ENCODE measurements at regions not wholly inside any gene's neighbourhood (a gene's known extent, or its start where the extent isn't known, plus 50 kb on each side); places are given as distances from the start of the nearest gene placed in this dataset.
"Not testable (repeated sequence)": the region's sequence is repeated elsewhere in the genome, so short reads cannot be mapped to it uniquely, and the experiment has no call there.

DNA sequence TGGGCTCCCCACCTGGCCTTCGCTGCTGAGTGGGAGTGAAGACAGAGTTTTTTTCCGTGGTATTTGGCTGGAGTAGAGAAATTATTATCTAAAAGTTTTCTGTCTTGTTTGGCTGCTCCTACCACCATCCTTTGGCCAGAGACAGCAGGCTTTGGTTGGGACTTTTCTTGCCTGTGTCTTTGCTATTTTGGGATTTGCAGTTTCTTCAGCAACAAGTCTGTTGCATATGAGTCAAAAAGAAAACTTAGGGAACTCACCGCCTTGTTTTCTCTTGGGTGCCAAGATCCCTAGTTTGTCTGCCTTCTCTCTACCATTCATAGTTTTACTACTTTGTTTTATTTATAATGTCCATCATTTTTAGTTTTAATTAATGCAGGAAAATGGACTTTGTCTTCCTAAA is 683.8 kb downstream of the DOK5 start:
- no peak for DNase-seq (ENCODE audit: low spot score)

DNA sequence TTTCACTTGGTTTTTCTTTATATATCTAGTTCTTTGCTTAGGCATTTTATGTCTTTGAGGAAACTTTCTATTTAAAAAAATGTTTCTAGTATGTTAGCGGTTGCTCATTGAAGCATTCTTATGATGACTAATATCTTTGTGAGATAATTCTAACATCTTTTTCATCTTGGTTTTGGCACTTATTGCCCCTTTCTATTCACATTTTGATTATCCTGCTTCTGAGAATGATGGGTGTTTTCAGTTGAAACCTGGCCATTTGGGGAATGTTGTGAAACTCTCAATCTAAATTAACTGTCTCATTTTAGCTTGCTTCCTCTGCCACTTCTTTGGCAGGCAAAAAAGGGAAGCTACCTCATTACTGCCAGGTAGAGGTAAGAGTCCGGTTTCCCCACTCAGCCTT is 683.1 kb downstream of the DOK5 start:
- DNase-seq (ENCODE audit: low spot score): no peak

DNA sequence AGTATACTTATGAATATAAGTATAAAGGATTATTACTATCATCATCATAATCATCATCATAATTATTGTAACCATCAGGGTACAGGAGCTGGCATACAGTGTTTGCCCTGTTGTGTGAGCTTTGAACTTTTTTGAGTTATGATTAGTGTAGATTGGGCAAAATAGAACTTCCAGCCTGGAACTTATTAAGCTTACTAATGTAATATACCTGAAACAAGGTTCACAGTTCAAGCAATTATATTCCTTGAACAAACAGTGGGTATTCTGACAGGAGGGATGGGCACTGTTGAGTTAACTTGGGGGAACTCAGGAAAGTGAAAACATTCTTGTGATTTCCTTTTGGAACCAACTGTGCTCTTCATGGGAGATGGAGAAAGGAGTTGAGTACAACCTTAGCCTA is 680.0 kb downstream of the DOK5 start:
- DNase-seq (ENCODE audit: low spot score): no peak

DNA sequence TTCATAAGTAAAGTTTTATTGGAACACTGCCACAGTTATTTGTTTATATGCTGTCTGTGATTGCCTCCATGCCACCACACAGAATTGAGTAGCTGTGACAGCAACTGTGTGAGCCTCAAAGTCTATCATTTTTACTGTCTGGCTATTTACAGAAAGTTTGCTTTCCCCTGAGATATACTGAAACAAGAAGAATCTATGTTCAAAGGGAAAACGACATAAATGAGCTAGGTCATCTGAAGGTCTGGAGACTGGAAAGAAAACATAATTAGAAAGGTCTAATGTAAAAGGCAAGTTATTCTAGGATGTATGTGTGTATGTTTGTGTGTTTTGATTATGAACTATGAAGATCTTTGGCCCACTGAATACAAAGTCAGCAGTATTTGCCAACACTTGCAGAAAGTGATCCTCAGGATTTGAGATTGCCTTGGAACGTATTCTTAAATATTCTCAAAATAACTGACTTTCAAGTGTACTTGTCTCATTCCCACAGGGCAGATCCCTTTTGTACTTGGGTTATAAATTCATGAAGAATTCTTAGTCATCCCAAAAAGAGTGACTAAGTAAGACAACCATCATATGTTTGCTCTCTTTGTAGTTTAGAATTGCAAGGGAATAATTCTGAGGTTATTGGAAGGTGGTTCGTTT is 677.7 kb downstream of the DOK5 start:
- DNase-seq (ENCODE audit: low spot score): no peak

DNA sequence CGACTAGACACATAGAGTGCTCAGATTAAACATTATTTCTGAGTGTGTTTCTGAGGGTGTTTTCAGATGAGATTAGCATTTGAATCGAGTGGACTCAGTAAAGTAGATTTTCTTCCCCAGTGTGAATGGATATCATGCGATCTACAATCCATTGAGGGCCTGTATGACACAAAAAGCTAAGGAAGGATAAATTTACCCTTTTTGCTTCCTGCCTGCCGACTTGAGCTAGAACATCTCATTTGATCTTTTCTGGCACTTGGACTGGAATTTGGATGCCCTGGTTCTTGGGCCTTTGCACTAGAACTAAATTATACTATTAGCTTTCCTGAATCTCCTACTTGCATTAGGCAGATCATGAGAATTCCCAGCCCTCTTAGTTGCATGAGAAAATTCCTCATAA is 675.8 kb downstream of the DOK5 start:
- DNase-seq (ENCODE audit: low spot score): no peak

DNA sequence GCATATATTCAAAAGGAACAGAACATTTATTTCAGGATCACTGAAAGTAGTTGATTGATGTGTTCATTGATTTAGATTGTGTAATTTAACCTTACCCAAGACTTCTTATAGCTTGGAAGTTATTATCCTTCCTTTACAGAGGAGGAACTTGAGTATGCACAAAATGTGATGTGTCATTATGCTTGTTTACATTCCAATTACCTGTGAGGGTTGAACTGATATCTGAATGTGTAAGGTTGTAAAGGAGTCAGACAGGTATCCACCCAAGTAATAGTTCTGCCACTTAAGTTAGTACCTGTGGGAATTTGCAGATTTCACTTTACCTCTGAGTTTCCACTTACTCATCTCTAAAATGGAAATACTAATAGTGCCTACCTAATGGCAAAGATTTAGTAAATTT is 668.2 kb downstream of the DOK5 start:
- DNase-seq (ENCODE audit: low spot score): no peak

DNA sequence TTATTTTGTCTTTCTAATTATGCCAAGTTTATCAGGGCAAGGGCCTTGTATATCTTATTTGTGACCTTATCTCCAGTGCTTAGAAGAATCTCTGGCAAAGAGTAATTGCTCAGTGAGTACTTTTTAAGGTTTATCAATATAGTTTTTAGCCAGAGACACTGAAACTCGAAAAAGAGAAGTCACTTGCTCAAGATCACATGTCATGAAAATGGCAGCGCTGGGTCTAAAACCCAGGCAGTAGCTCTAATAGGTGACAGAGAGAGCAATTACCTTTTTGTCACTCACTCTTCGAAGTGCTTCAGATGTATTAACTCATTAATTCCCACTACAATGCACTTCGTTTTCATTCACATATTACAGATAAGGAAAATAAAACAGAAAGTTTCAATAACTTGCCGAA is 667.5 kb downstream of the DOK5 start:
- no peak for DNase-seq (ENCODE audit: low spot score)

DNA sequence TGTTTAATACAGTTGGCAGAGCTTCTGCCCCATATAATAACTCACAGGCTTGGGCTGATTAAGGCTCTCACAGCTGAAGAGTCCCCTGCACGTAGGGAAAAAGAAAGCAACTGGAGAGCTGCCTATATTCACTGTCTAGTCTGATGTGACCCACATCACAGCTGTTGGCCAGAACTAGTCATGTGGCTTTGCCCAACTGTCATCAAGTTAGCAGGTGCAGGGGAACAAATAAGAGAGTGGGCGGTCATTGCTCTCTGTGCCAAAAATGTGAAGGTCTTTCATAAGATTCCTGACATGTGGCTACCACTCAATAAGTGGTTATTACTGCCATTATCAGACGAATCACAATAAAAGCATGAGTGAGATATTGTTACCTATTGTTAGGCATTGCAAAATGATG is 665.2 kb downstream of the DOK5 start:
- no peak for DNase-seq (ENCODE audit: low spot score)

DNA sequence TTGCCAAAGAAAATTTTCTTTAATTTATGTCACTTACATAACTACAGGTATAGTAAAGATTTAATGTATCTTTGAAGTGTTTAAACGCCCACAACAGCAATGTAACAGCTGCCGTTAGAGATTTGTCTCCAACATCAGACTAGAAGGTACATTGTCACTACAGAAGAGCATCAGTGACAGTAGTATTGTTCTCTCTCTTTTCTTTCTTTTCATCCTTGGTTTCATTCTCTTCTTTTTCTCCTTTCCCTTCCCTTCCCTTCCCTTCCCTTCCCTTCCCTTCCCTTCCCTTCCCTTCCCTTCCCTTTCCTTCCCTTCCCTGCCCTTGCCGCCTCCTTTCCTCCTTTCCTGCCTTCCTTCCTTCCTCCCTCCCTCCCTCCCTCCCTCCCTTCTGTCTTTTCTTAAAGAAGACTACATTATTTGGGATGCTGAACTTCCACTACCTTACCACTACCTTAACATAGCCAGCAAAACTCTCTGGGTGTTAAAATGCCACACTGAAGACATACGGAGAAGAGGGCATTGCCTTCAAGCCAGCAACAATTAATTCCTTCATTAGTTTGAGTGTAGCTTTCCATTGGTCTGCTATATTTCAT is 663.9 kb downstream of the DOK5 start:
- no peak for DNase-seq (ENCODE audit: low spot score)

DNA sequence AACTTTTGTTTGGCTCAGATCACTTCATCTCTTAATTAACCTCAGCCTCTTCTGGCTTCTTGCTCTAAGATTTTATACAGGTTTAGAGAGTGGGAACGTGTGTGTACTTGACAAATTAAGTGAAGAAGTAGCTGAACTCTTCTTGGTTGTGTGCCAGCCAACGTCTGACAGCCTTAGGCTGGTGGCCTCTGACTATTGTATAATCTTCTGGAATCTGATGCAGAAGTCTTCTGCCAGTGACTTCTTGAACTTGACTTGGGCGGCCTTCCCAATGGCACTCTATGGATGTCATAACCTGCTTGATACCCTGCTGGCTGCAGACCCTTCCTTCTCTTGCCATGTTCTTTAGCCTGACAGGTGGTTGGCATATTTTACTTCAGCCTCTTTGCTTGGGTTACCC is 660.5 kb downstream of the DOK5 start:
- DNase-seq (ENCODE audit: low spot score): no peak

DNA sequence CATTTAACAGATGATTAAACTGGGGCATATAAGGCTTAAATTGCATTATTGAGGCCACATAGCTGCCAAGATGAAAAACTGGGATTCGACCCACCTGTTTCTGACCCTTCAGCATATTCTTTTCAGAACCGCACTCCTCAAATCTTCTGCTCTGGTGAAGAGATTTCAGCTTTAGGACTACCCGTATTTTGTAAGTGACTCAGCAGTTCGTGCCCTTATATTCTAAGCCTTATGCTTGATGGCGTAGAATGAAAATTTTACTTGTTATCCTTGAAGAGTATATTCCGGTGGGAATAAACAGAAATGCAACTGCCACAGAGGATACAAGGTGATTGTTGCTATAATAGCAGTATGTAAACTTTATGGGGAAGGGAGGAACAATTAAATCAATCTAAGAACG is 657.1 kb downstream of the DOK5 start:
- no peak for DNase-seq (ENCODE audit: low spot score)

DNA sequence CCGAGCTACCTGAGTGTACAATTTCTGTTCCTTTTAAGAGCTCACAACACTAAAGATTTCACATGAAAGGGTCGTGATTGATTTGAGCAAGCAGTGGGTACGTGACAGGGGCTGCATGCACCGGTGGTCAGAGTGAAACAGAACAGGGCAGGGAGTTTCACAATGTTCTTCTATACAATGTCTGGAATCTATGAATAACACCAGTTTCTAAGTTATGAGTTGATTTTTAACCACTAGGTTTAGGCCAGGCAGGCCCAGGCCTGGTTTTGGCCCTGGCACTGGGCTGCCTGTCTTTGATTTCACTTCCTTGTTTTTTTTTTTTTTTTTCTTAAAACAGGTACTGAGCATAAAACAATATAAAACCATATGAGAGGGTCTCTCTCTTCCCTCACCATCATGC is 642.2 kb downstream of the DOK5 start:
- not testable (repeated sequence) for DNase-seq (ENCODE audit: low spot score)

DNA sequence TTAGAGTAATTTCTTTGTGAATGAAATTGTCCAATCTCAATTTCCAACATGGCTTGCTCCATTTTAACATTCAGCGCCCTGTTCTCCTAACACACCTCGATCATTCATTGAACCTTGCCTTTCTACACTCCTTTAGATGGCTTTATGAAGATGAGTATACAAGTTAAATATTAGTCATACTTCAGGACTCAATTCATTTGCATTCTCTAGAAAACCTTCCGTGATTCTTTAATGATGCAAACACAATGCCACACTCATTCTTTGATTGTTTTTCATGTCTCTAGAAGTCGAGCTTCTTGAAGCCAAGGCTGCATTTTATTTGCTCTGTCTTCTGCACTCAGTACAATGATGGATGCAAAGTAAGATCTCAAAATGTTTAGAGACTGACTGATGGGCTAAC is 641.2 kb downstream of the DOK5 start:
- no peak for DNase-seq (ENCODE audit: low spot score)

DNA sequence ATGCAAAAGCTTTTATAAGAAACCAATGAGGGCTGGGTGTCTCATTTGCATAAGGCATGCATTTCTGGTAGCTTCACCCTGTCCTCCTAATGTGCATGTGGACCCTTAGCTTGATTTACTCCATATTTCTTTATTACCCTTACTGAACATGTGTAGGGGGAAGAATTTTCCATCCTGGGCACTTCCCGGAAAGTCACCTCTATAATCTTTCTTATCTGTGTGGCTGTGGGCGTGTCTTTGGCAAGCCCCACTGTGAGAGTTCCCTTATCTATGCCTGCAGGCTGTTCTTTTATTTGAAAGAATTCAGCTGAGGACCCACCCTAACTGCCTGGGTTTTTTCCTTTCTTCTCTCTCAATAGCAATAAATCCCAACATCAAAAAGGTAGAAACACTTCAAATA is 627.8 kb downstream of the DOK5 start:
- no peak for DNase-seq (ENCODE audit: low spot score)

DNA sequence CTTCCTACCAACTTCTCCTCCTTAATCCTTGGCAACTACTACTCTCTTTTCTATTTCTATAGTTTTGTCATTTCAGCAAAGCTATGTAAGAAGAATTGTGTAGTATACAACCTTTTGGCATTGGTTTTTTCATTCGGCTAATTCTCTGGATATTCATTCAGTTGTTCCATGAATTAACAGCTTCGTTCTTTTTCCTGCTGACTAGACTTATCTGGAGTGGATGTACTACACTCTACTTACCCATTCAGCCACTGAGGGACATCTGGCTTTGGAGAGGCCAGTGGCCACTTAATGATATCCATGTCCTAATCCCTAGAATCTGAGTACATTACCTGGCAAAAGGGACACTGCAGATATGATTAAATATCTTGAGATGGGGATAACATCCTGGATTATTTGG is 623.9 kb downstream of the DOK5 start:
- no peak for DNase-seq (ENCODE audit: low spot score)

DNA sequence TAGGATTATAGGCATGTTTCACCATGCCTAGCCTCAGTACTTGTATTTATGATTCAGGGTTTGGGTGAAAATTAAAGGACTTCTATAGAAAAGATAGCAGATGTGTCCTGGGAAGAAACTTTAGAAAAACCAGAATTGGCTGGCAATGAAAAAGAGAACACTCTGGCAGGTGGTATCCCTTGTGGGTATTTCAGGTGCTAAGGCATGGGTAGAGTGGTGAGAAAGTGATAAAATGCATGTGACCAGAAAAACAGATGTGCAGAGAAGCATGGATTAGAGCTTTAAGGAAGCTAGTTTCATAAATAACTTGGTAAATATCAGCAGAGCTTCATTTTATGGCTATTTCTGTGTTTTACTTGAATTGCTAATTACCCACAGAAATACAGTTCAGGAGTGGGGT is 622.2 kb downstream of the DOK5 start:
- DNase-seq (ENCODE audit: low spot score): no peak

DNA sequence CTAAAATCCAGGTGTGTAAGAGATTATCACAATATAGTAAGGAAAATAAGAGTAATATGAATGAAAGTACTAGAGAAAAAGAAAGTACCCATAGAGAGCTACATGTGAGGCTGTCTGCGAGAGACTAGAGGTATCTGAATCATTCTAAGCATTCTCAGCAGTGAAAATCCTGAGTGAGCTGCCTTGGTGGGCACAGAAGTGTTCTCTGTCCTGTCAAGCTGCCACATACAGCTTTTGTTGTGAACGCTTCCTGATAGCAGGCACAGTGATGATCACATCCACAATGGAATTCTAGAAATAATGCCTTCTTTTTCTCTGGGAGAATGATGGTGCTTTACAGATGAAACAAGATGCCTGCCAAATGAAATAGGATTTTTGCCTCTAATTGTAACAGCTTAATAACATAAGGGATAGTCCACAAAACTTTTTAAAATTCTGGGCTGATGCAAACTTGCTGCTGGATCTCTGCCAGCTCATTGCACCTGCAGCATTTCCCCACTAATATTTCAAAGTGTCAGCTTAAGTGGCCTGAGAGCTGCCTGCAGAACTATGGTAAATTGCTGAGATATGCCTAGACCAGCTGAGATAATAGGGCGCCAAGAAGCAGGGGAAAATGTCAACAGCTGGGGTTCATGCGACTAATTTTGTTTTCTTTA is 620.5 kb downstream of the DOK5 start:
- no peak for DNase-seq (ENCODE audit: low spot score)

DNA sequence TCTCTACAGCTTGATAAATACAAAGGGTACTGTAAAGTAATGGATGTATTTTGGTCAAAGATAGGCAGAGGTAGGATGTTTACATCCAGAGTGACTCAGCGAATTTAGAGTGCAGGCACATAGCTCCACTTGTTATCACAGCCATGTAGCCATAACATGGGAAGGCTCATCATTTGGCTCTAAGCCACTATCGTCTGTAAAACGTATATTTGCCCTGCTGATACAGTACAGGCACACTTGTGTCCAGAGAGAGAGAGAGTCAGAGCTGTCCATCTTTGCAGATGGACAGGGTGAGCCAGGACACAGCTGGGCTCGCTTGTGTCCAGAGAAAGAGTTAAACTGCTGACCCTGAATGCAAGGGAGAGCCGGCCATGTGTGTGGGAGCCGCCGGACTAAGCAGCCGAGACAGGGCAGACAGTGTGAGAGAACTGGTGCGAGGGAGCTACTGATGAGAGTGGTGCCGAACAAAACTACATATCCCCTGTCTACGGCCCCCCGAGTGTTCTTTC is 619.0 kb downstream of the DOK5 start:
- no peak for DNase-seq (ENCODE audit: low spot score)

DNA sequence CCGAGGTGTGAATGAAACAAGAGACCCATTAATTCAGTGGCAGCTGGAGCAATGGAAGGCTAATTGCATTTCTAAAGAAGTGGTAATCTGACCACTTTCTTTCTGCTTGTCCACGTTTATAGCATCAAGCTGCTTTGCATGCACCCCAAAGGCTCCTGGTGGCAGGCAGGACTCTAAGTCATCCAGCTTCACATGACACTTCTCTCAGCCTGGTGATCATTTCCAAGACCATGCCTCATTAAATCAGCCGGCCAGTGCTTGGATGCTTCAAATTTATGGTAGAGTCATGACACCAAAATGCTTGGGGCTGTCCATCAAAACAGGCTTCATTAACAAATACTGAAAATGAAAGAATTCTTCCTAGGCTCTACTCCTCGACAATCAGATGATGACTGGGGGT is 614.9 kb downstream of the DOK5 start:
- DNase-seq (ENCODE audit: low spot score): no peak

DNA sequence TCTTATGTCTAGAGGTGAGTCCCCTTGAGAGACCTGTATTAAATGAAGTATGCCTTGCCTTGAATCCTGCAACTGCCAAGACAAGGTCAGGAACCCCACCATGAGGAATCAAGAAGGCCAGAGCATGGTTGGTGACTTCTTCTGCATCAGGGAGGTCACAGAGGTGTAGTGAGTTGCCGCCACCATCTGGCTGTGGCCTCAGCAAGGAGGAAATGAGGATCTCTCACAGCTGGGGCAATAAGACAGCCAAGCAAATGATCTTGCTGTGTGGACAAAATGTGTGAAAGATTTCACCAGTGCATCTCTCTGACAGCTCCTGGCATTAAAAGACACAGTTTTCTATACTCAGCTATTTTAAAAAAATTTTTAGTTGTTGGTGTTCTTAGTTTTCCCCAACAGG is 611.0 kb downstream of the DOK5 start:
- no peak for DNase-seq (ENCODE audit: low spot score)

DNA sequence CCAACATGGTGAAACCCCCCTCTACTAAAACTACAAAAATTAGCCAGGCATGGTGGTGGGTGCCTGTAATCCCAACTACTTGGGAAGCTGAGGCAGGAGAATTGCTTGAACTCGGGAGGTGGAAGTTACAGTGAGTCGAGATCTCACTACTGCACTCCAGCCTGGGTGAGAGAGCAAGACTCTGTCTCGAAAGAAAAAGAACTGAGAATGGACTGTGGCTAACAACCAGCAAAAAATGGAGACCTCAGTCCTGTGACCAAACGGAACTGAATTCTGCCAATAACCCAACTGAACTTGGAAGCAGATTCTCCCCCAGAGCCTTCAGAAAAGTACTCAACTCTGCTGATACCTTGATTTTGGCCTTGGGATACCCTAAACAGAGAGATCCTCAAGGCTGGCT is 604.5 kb downstream of the DOK5 start:
- no peak for DNase-seq (ENCODE audit: low spot score)

DNA sequence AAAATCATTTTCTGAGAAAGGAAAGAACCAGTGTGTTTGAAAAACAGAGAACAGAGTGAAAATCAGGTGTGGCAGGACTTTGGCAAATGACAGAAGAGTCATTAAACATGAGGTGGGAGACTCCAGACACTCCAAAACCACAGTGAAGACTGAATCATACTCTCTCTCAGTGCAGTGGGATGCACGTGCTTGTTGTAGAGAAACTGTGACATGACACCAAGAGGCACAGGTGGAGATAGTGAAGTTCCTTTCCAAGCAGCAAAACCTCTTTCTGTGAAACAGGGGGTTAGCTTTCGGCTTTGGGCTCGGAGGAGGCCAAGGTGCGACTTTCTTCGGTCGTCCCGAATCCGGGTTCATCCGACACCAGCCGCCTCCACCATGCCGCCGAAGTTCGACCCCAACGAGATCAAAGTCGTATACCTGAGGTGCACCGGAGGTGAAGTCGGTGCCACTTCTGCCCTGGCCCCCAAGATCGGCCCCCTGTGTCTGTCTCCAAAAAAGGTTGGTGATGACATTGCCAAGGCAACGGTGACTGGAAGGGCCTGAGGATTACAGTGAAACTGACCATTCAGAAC is 599.0 kb downstream of the DOK5 start:
- not testable (repeated sequence) for DNase-seq (ENCODE audit: low spot score)

DNA sequence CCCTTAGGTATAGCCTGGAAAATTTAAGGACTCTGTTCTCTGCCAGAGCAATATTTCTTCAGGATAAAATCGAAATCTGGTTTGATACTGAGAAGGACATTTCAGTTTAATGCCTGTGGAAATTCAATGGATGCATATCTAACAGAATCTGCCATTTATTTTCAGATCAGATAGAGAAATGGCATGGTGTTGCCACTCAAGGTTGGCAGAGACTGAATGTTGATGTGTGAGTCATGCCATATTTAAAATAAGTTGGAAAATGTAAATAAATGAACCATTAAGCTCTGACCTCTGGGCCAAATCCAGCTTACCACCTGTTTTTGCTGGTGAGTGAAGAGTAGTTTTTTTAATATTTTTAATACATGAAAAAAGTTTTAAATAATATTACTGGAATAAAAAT is 594.6 kb downstream of the DOK5 start:
- DNase-seq (ENCODE audit: low spot score): no peak
